OCI-LY7 (cell line): ENCODE measurements at regions not wholly inside any gene's neighbourhood (a gene's known extent, or its start where the extent isn't known, plus 50 kb on each side); places are given as distances from the start of the nearest gene placed in this dataset.

Experiments used
- BruUV-seq: library from RNA; stranded (reverse); fragments of 400-500 nt; replicated peaks from 2 replicates; lab custom pipeline; 2021; lab: Mats Ljungman, UMichigan
- CTCF ChIA-PET: fragments of 300-600 bp; sonication (Branson Sonifier 250); formaldehyde crosslinking; loops from one replicate; lab custom pipeline; 2022; ENCODE audit warnings: antibody characterized with exemption; ENCODE audit not compliant: unreplicated experiment; lab: Charles Lee
- POLR2A ChIA-PET: fragments of 300-600 bp; sonication (Branson Sonifier 250); formaldehyde crosslinking; loops from one replicate; lab custom pipeline; 2022; ENCODE audit warnings: antibody characterized with exemption; lab: Charles Lee
- DNase-seq: peaks from one replicate; pipeline ENCODE4 v3.0.0-alpha.2; 2015; ENCODE audit warnings: low spot score
- H2AFZ ChIP-seq: fragments of 200-600 bp; sonication (generic), shearing (Covaris generic); 2 replicates; pipeline ENCODE4 v1.6.1; 2014; ENCODE audit warnings: mild to moderate bottlenecking, antibody characterized with exemption, low read length, moderate library complexity
- H3K27ac ChIP-seq: fragments of 200-600 bp; sonication (generic); 2 replicates; pipeline ENCODE4 v1.5.1; 2014; ENCODE audit warnings: mixed run types, low read depth, mild to moderate bottlenecking, moderate library complexity, low read length, inconsistent platforms; ENCODE audit not compliant: poor library complexity, severe bottlenecking
- H3K36me3 ChIP-seq: fragments of 200-600 bp; sonication (generic); 2 replicates; pipeline ENCODE4 v1.6.1; 2014; ENCODE audit warnings: mild to moderate bottlenecking, antibody characterized with exemption, low read length, moderate library complexity, mixed read lengths; ENCODE audit not compliant: insufficient read depth
- H3K4me1 ChIP-seq: fragments of 200-600 bp; sonication (generic); 2 replicates; pipeline ENCODE4 v1.5.1; 2014; ENCODE audit warnings: mild to moderate bottlenecking, low read length; ENCODE audit not compliant: insufficient read depth, poor library complexity, severe bottlenecking
- H3K4me2 ChIP-seq: fragments of 200-600 bp; sonication (generic); 2 replicates; pipeline ENCODE4 v1.6.1; 2014; ENCODE audit warnings: mild to moderate bottlenecking, low read length
- H3K4me3 ChIP-seq: fragments of 200-600 bp; sonication (generic); 2 replicates; pipeline ENCODE4 v1.5.1; 2014; ENCODE audit warnings: mild to moderate bottlenecking, low read depth, low read length; ENCODE audit not compliant: poor library complexity, severe bottlenecking
- H3K79me2 ChIP-seq: fragments of 200-600 bp; sonication (generic); 2 replicates; pipeline ENCODE4 v1.6.1; 2016; ENCODE audit warnings: low read depth, mild to moderate bottlenecking, low read length, moderate library complexity, mixed read lengths; ENCODE audit not compliant: insufficient read depth
- H3K9me2 ChIP-seq: fragments of 200-600 bp; sonication (generic); 2 replicates; pipeline ENCODE4 v1.6.1; 2016; ENCODE audit warnings: mild to moderate bottlenecking, low read length, mixed read lengths; ENCODE audit not compliant: insufficient read depth
- H3K9me3 ChIP-seq: fragments of 200-600 bp; sonication (generic); 2 replicates; pipeline ENCODE4 v1.6.1; 2014; ENCODE audit warnings: mild to moderate bottlenecking, mixed run types, low read length, mixed read lengths
- H4K20me1 ChIP-seq: fragments of 200-600 bp; sonication (generic); 2 replicates; pipeline ENCODE4 v1.6.1; 2014; ENCODE audit warnings: mild to moderate bottlenecking, antibody characterized with exemption, low read length, moderate library complexity, mixed read lengths; ENCODE audit not compliant: insufficient read depth
- CTCF ChIP-seq: fragments of 200-600 bp; sonication (generic); conservative IDR thresholded peaks from 2 replicates; pipeline ENCODE4 v1.5.1; 2014; ENCODE audit warnings: mild to moderate bottlenecking, antibody characterized with exemption, low read length, moderate library complexity, mixed read lengths
- EZH2phosphoT487 ChIP-seq: fragments of 200-600 bp; sonication (generic); IDR thresholded peaks from 2 replicates; pipeline ENCODE4 v1.6.1; 2018; ENCODE audit warnings: low read depth, borderline replicate concordance, mild to moderate bottlenecking, mixed run types, antibody characterized with exemption, low read length, moderate library complexity, mixed read lengths
- intact Hi-C: fragments of 100-400 bp; cut with micrococcal nuclease; formaldehyde crosslinking; loops from one replicate; pipeline ENCODE4 v1.10.0; 2022; ENCODE audit not compliant: unreplicated experiment

GRCh38 chr10:21075880-21076279 is 178.8 kb upstream of the NEBL start:
- Histone ChIP-seq H2AFZ (no peak overlapping the region), H4K20me1 (no peaks in the 10 kb centered on the region), H3K4me1 (no peaks in the 10 kb centered on the region), H3K36me3 (no peaks in the 10 kb centered on the region), H3K27ac (no peak overlapping the region), H3K4me2 (no peak overlapping the region), H3K4me3 (no peak overlapping the region), H3K79me2 (no peaks in the 10 kb centered on the region), H3K9me3 (no peaks in the 10 kb centered on the region), H3K9me2 (no peaks in the 10 kb centered on the region)
- no TSS peak for BruUV-seq
- TF ChIP-seq EZH2phosphoT487 (no peak), CTCF (no peak)
- ChIA-PET CTCF (no interaction called here), POLR2A (interaction anchor here (0.6 kb wide), 1 partner anchor 1027 kb away, joined by 3 read pairs; no protein-coding TSS in a partner anchor)
- no peak for DNase-seq
- intact Hi-C loops: no loop called here

GRCh38 chr10:21071001-21071673 is 174.0 kb upstream of the NEBL start:
- intact Hi-C loops: no loop called here
- Histone ChIP-seq H3K9me2 (no peaks in the 10 kb centered on the region), H3K27ac (no peak overlapping the region), H4K20me1 (no peaks in the 10 kb centered on the region), H3K4me1 (no peaks in the 10 kb centered on the region), H3K9me3 (no peaks in the 10 kb centered on the region), H3K4me2 (no peak overlapping the region), H3K79me2 (no peaks in the 10 kb centered on the region), H3K4me3 (no peak overlapping the region), H3K36me3 (no peaks in the 10 kb centered on the region), H2AFZ (no peak overlapping the region)
- POLR2A ChIA-PET: interaction anchor here (0.5 kb wide), 1 partner anchor 204 kb away, joined by 5 read pairs; no protein-coding TSS in a partner anchor
- no peak for DNase-seq
- no TSS peak for BruUV-seq
- CTCF ChIA-PET: no interaction called here
- TF ChIP-seq EZH2phosphoT487 (no peak), CTCF (no peak)
